ENCODE measurements at regions not wholly inside any gene's neighbourhood (a gene's known extent, or its start where the extent isn't known, plus 50 kb on each side); places are given as distances from the start of the nearest gene placed in this dataset.
A peak's percentile ranks its signal among the peaks of the same experiment; 100 is the strongest.

GRCh38 chr6:23994013-23994412 lies 132.0 kb upstream of the NRSN1 start:
- no peak for DNase-seq

GRCh38 chr6:24004062-24004461 lies 122.0 kb upstream of the NRSN1 start:
- DNase-seq, result no peak

GRCh38 chr6:24004659-24005058 lies 121.4 kb upstream of the NRSN1 start:
- no peak for DNase-seq

GRCh38 chr6:24006254-24006653 lies 119.8 kb upstream of the NRSN1 start:
- no peak for DNase-seq

GRCh38 chr6:24009319-24009718 lies 116.7 kb upstream of the NRSN1 start:
- peak; percentile 83 for DNase-seq

GRCh38 chr6:24010133-24010532 lies 115.9 kb upstream of the NRSN1 start:
- DNase-seq, result no peak

- DNase-seq, result no peak
Observed at GRCh38 chr6:24016286-24016685, 109.7 kb upstream of the NRSN1 start.

GRCh38 chr6:24016857-24017256 lies 109.2 kb upstream of the NRSN1 start:
- no peak for DNase-seq

GRCh38 chr6:24019393-24019792 lies 106.6 kb upstream of the NRSN1 start:
- no peak for DNase-seq

- DNase-seq, result no peak
Observed at GRCh38 chr6:24019830-24020229, 106.2 kb upstream of the NRSN1 start.

- no peak for DNase-seq
Observed at GRCh38 chr6:24026050-24026449, 100.0 kb upstream of the NRSN1 start.

GRCh38 chr6:24031496-24031895 lies 94.5 kb upstream of the NRSN1 start:
- no peak for DNase-seq

GRCh38 chr6:24032896-24033688 lies 92.9 kb upstream of the NRSN1 start:
- DNase-seq, result no peak

- no peak for DNase-seq
Observed at GRCh38 chr6:24043848-24044247, 82.2 kb upstream of the NRSN1 start.

GRCh38 chr6:24051942-24052589 lies 73.9 kb upstream of the NRSN1 start:
- no peak for DNase-seq

GRCh38 chr6:24052590-24052961 lies 73.4 kb upstream of the NRSN1 start:
- no peak for DNase-seq

GRCh38 chr6:24053057-24053456 lies 73.0 kb upstream of the NRSN1 start:
- DNase-seq, result no peak

GRCh38 chr6:24054388-24054787 lies 71.6 kb upstream of the NRSN1 start:
- DNase-seq, result no peak

- DNase-seq, result no peak
Observed at GRCh38 chr6:24056567-24056966, 69.4 kb upstream of the NRSN1 start.

GRCh38 chr6:24057030-24057429 lies 69.0 kb upstream of the NRSN1 start:
- DNase-seq, result no peak

GRCh38 chr6:24060982-24061754 lies 64.8 kb upstream of the NRSN1 start:
- DNase-seq, result no peak

- DNase-seq, result peak; percentile 25
Observed at GRCh38 chr6:24064106-24064505, 61.9 kb upstream of the NRSN1 start.

- DNase-seq, result no peak
Observed at GRCh38 chr6:24064832-24065231, 61.2 kb upstream of the NRSN1 start.

GRCh38 chr6:24069526-24069925 lies 56.5 kb upstream of the NRSN1 start:
- no peak for DNase-seq

Measured in COR-L47 (cell line).